Testis (tissue), 2 donors: ENCODE measurements at regions not wholly inside any gene's neighbourhood (a gene's known extent, or its start where the extent isn't known, plus 50 kb on each side); places are given as distances from the start of the nearest gene placed in this dataset.

Experiments
- POLR2A ChIP-seq: fragments of 450-650 bp; IDR thresholded peaks from one replicate; pipeline ENCODE4 v1.6.1; 2017; ENCODE audit warnings: antibody characterized with exemption, mild to moderate bottlenecking, moderate library complexity
- TF ChIP-seq, protein P1 (sequence below), 3 experiments: fragments of 450-650 bp in 2 of 3; fragments of 200-600 bp in 1 of 3; sonication (generic) in 1 of 3; IDR thresholded peaks; one replicate each; pipeline ENCODE4 v1.5.1; 2016 to 2019; ENCODE audit warnings: antibody characterized with exemption in 3 of 3, mild to moderate bottlenecking in 2 of 3, moderate library complexity in 1 of 3

DNA sequence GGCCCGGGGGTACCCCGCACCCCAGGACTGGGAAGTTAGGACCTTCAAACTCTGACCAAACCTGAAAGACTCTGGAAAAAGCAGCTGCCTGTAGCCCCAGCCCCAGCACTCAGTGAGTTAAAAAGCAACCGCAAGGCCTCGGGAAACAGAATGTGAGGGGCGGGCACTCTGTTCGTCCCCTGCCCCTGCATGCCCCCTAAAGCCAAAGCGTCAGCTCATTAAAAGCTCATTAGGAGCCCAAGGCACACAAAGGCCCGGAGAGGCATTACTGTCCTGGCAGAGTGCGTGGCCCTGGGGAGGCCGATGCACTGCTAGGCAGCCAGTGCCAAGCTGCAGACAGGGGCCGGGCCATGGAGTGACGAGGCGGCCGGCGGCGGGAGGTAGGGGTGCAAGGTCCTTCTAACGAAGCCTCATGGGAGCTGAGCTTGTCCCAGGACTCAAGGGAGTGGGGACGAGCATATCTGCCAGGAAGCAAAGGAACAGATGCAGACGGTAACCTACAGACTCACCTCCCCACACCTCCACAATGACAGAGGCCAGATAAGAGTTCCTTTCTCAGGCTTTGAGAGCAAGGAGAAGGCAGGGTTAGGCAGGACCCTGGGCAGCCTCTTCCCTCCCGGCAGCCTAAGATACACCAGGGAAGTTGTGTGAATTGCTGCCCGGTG lies 116.8 kb downstream of the ENGASE start:
- TF ChIP-seq, protein P1, sequence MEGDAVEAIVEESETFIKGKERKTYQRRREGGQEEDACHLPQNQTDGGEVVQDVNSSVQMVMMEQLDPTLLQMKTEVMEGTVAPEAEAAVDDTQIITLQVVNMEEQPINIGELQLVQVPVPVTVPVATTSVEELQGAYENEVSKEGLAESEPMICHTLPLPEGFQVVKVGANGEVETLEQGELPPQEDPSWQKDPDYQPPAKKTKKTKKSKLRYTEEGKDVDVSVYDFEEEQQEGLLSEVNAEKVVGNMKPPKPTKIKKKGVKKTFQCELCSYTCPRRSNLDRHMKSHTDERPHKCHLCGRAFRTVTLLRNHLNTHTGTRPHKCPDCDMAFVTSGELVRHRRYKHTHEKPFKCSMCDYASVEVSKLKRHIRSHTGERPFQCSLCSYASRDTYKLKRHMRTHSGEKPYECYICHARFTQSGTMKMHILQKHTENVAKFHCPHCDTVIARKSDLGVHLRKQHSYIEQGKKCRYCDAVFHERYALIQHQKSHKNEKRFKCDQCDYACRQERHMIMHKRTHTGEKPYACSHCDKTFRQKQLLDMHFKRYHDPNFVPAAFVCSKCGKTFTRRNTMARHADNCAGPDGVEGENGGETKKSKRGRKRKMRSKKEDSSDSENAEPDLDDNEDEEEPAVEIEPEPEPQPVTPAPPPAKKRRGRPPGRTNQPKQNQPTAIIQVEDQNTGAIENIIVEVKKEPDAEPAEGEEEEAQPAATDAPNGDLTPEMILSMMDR (IDR thresholded peaks at IDR 0.05), result no peak
- TF ChIP-seq POLR2A, result no peak
